GM12878 (cell line): ENCODE measurements at regions not wholly inside any gene's neighbourhood (a gene's known extent, or its start where the extent isn't known, plus 50 kb on each side); places are given as distances from the start of the nearest gene placed in this dataset.

ENCODE experiments used
- ATAC-seq: fragments of 200-7000 bp; cut with Tn5 transposase; 3 replicates; pipeline ENCODE4 v1.9.1; 2020; ENCODE audit warnings: mild to moderate bottlenecking, moderate library complexity
- BruUV-seq: library from RNA; stranded (reverse); fragments of 400-500 nt; replicated peaks from 2 replicates; lab custom pipeline; 2021; lab: Mats Ljungman, UMichigan
- CTCF ChIA-PET: fragments of 300-600 bp; sonication (Branson Sonifier 250); formaldehyde crosslinking; extraction: SDS; loops from one replicate; lab custom pipeline; 2021; ENCODE audit warnings: inconsistent platforms; lab: Yijun Ruan, JAX
- POLR2A ChIA-PET: fragments of 350-600 bp; formaldehyde crosslinking; extraction: SDS; loops from one replicate; lab custom pipeline; 2021; ENCODE audit warnings: inconsistent platforms; lab: Charles Lee
- RAD21 ChIA-PET: fragments of 300-600 bp; sonication (Branson Sonifier 250); formaldehyde crosslinking; loops from one replicate; lab custom pipeline; 2023; ENCODE audit warnings: antibody characterized with exemption; ENCODE audit not compliant: unreplicated experiment; lab: Charles Lee
- SMC1A ChIA-PET: fragments of 300-600 bp; sonication (Branson Sonifier 250); formaldehyde crosslinking; loops from one replicate; lab custom pipeline; 2023; ENCODE audit not compliant: unreplicated experiment, uncharacterized antibody; lab: Charles Lee
- DNase-seq: peaks from one replicate; pipeline ENCODE4 v3.0.0-alpha.2; 2011; ENCODE audit warnings: low read depth, low spot score
- FAIRE-seq: peaks from 3 replicates; lab custom pipeline; 2011; peaks lifted over from hg19 to GRCh38; lab: Jason Lieb, UNC
- H2AFZ ChIP-seq: 2 replicates; pipeline ENCODE4 v1.6.0; 2011; ENCODE audit warnings: low read depth, low read length, control low read depth; ENCODE audit not compliant: control insufficient read depth
- H3K27ac ChIP-seq: 2 replicates; pipeline ENCODE4 v1.5.1; 2011; ENCODE audit warnings: control low read depth; ENCODE audit not compliant: control insufficient read depth, insufficient read depth
- H3K27me3 ChIP-seq, 2 experiments: replicated peaks in 1 of 2; 2 replicates each; pipeline versions ENCODE4 v1.6.0 to v1.6.1; 2011; ENCODE audit warnings: low read length in 1 of 2; ENCODE audit not compliant: control insufficient read depth in 2 of 2, insufficient read depth in 2 of 2
- H3K36me3 ChIP-seq, 2 experiments: 2 replicates each; pipeline ENCODE4 v1.5.1; 2011; ENCODE audit warnings: low read length in 1 of 2; ENCODE audit not compliant: control insufficient read depth in 2 of 2, insufficient read depth in 2 of 2
- H3K4me1 ChIP-seq: 2 replicates; pipeline ENCODE4 v1.6.1; 2011; ENCODE audit warnings: mild to moderate bottlenecking, low read length, moderate library complexity, mixed read lengths; ENCODE audit not compliant: control insufficient read depth, insufficient read depth
- H3K4me2 ChIP-seq: 2 replicates; pipeline ENCODE4 v1.6.0; 2011; ENCODE audit warnings: control low read depth; ENCODE audit not compliant: control insufficient read depth, insufficient read depth
- H3K4me3 ChIP-seq: fragments of 200-600 bp; sonication (generic); 2 replicates; pipeline ENCODE4 v1.5.1; 2016
- H3K79me2 ChIP-seq: 2 replicates; pipeline ENCODE4 v1.6.0; 2011; ENCODE audit warnings: low read length; ENCODE audit not compliant: control insufficient read depth, insufficient read depth
- H3K9ac ChIP-seq: 2 replicates; pipeline ENCODE4 v1.8.0; 2011; ENCODE audit warnings: low read length, control low read depth, mixed read lengths; ENCODE audit not compliant: control insufficient read depth, insufficient read depth
- H3K9me3 ChIP-seq: replicated peaks from 3 replicates; pipeline ENCODE4 v1.5.1; 2011; ENCODE audit warnings: mild to moderate bottlenecking, low read length; ENCODE audit not compliant: control insufficient read depth, insufficient read depth
- H4K20me1 ChIP-seq: 2 replicates; pipeline ENCODE4 v1.6.0; 2011; ENCODE audit not compliant: control insufficient read depth, insufficient read depth
- ASH2L ChIP-seq: fragments of 300-600, 200-600 bp; sonication (generic); IDR thresholded peaks from 2 replicates; pipeline ENCODE4 v1.6.1; 2017; ENCODE audit warnings: low read depth, mild to moderate bottlenecking, borderline replicate concordance
- BCL11A ChIP-seq: IDR thresholded peaks from 2 replicates; pipeline ENCODE4 v1.6.1; 2011; ENCODE audit warnings: low read depth, low read length
- CHD1 ChIP-seq: IDR thresholded peaks from 2 replicates; pipeline ENCODE4 v1.6.1; 2012; ENCODE audit warnings: low read depth, low read length, improper control_type of control experiment
- CREM ChIP-seq: IDR thresholded peaks from 2 replicates; pipeline ENCODE4 v1.6.1; 2014; ENCODE audit warnings: antibody characterized with exemption, low read depth
- EED ChIP-seq: sonication (generic); IDR thresholded peaks from 2 replicates; pipeline ENCODE4 v1.6.1; 2016; ENCODE audit warnings: antibody characterized with exemption, low read depth
- ELK1 ChIP-seq: IDR thresholded peaks from 2 replicates; pipeline ENCODE4 v1.6.1; 2012; ENCODE audit warnings: low read depth, low read length, improper control_type of control experiment
- IRF4 ChIP-seq: IDR thresholded peaks from 2 replicates; pipeline ENCODE4 v1.6.1; 2011; ENCODE audit warnings: low read depth, low read length
- MTA3 ChIP-seq: IDR thresholded peaks from 2 replicates; pipeline ENCODE4 v1.6.1; 2012; ENCODE audit warnings: low read length, inconsistent platforms, borderline replicate concordance
- NFXL1 ChIP-seq: fragments of 450-650 bp; IDR thresholded peaks from 2 replicates; pipeline ENCODE4 v1.6.1; 2017; ENCODE audit warnings: antibody characterized with exemption, mild to moderate bottlenecking, borderline replicate concordance
- PAX8 ChIP-seq: fragments of 450-650 bp; IDR thresholded peaks from 2 replicates; pipeline ENCODE4 v1.6.1; 2017; ENCODE audit warnings: mild to moderate bottlenecking, moderate library complexity
- STAT3 ChIP-seq: IDR thresholded peaks from 2 replicates; pipeline ENCODE4 v1.6.1; 2011; ENCODE audit warnings: low read depth, low read length, improper control_type of control experiment
- SUZ12 ChIP-seq: fragments of 200-600 bp; sonication (generic); IDR thresholded peaks from one replicate; pipeline ENCODE4 v1.6.1; 2018; ENCODE audit warnings: antibody characterized with exemption, mild to moderate bottlenecking; ENCODE audit not compliant: unreplicated experiment
- ZBTB4 ChIP-seq: fragments of 450-650 bp; formaldehyde crosslinking; IDR thresholded peaks from 2 replicates; pipeline ENCODE4 v1.4.0; 2022; ENCODE audit warnings: mild to moderate bottlenecking, moderate library complexity
- WGBS: methylation state at CpG from one replicate; pipeline ENCODE4 v1.1.6; 2016; ENCODE audit warnings: low lambda C conversion rate; ENCODE audit not compliant: insufficient replicate concordance, insufficient coverage; ENCODE audit errors: missing lambda C conversion rate; 5-methylcytosine and 5-hydroxymethylcytosine counted together
- in situ Hi-C: fragments of 300-500 bp; cut with MboI; formaldehyde crosslinking; loops from 9 replicates; pipeline ENCODE4 v1.14.3; 2018; ENCODE audit warnings: mixed read lengths
- intact Hi-C: fragments of 100-400 bp; cut with micrococcal nuclease; formaldehyde crosslinking; loops from one replicate; pipeline ENCODE4 v1.14.2; 2022; ENCODE audit not compliant: unreplicated experiment
- TF ChIP-seq, protein P1 (sequence below): fragments of 450-650 bp; IDR thresholded peaks from 2 replicates; pipeline ENCODE4 v1.6.1; 2016; ENCODE audit warnings: mild to moderate bottlenecking

DNA sequence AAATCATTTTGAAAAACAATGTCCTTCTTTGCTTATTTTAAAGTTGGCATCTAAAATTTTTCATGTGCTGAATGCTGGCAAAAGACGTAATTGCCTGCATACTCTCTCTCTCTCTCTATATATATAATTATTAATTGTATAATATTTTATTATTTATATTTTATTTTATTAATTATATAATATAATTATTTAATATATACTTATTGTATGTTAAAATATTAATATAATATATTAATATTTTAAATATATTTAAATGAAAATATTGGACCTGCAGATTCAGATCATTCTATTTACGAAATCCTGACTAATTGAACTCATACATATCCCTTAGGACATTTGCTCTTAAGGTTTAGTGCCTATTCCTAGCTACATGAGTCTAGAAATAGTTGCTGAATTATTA, 144.7 kb upstream of the VCX start:
- H3K4me1 ChIP-seq = no peaks in the 10 kb centered on the region
- RAD21 ChIA-PET = no interaction called here
- FAIRE-seq (no peak), ATAC-seq (no peak), DNase-seq (no peak)
- CTCF ChIA-PET = no interaction called here
- no peak overlapping the region for H3K4me3 ChIP-seq
- intact Hi-C loops = no loop called here
- no peaks in the 10 kb centered on the region for H3K9me3 ChIP-seq
- H3K9ac ChIP-seq = no peak overlapping the region
- H3K79me2 ChIP-seq = no peaks in the 10 kb centered on the region
- BruUV-seq = no TSS peak
- POLR2A ChIA-PET = no interaction called here
- no peaks in the 10 kb centered on the region for H3K36me3 ChIP-seq
- SMC1A ChIA-PET = interaction anchor here (1.0 kb wide), 1 partner anchor 11 kb away, joined by 3 read pairs; no protein-coding TSS in a partner anchor
- WGBS = 46% methylated on average over 2 of the region's 2 CpGs
- no peak overlapping the region for H3K4me2 ChIP-seq
- TF ChIP-seq ASH2L = no peak
- no peak for TF ChIP-seq CREM
- TF ChIP-seq EED = no peak
- TF ChIP-seq BCL11A = no peak
- TF ChIP-seq MTA3 = no peak
- TF ChIP-seq CHD1 = no peak
- TF ChIP-seq NFXL1 = no peak
- TF ChIP-seq SUZ12 = no peak
- TF ChIP-seq, protein P1, sequence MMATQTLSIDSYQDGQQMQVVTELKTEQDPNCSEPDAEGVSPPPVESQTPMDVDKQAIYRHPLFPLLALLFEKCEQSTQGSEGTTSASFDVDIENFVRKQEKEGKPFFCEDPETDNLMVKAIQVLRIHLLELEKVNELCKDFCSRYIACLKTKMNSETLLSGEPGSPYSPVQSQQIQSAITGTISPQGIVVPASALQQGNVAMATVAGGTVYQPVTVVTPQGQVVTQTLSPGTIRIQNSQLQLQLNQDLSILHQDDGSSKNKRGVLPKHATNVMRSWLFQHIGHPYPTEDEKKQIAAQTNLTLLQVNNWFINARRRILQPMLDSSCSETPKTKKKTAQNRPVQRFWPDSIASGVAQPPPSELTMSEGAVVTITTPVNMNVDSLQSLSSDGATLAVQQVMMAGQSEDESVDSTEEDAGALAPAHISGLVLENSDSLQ = no peak
- no peak for TF ChIP-seq IRF4
- TF ChIP-seq ZBTB4 (CRISPR knock-in tag) = no peak
- TF ChIP-seq ELK1 = no peak
- no peak for TF ChIP-seq PAX8
- TF ChIP-seq STAT3 = no peak
- H2AFZ ChIP-seq = no peak overlapping the region
- no peak overlapping the region for H3K27ac ChIP-seq
- in situ Hi-C loops = no loop called here
- no peaks in the 10 kb centered on the region for H4K20me1 ChIP-seq
- H3K27me3 ChIP-seq = no peaks in the 10 kb centered on the region
